Uterus (tissue), 2 donors: ENCODE measurements at regions not wholly inside any gene's neighbourhood (a gene's known extent, or its start where the extent isn't known, plus 50 kb on each side); places are given as distances from the start of the nearest gene placed in this dataset.

ENCODE experiments used
- POLR2A ChIP-seq, 2 donors: fragments of 450-650 bp; IDR thresholded peaks; one replicate each; pipeline ENCODE4 v1.6.1; 2016; ENCODE audit warnings: antibody characterized with exemption in 2 of 2, mild to moderate bottlenecking in 1 of 2, moderate library complexity in 1 of 2
- TF ChIP-seq, protein P1 (sequence below), 4 experiments: fragments of 200-600 bp in 2 of 4; fragments of 450-650 bp in 2 of 4; sonication (generic) in 2 of 4; IDR thresholded peaks; one replicate each; pipeline ENCODE4 v1.5.1; 2016 to 2019; ENCODE audit warnings: antibody characterized with exemption in 4 of 4, mild to moderate bottlenecking in 2 of 4, moderate library complexity in 1 of 4

DNA sequence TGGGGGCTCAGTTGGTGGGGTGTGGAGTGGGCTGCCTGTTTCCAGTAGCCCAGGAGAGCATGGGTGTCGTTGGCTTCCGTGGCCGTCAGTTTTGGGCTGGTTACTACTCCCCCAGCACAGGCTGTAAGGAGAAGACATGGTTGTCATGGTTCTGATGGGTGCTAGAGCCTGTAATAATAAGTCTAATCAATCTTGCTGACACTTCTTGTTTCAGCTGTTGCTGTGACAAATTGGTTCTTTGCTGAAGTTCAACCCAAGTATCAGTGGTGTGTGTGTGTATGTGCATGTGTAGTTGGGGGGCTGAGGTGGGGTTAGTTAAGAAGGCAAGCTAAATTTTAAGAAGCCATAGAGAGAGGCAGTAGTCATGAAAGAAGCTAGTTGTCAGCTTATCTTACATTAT, 61.3 kb upstream of the DBX1 start:
- TF ChIP-seq, protein P1, sequence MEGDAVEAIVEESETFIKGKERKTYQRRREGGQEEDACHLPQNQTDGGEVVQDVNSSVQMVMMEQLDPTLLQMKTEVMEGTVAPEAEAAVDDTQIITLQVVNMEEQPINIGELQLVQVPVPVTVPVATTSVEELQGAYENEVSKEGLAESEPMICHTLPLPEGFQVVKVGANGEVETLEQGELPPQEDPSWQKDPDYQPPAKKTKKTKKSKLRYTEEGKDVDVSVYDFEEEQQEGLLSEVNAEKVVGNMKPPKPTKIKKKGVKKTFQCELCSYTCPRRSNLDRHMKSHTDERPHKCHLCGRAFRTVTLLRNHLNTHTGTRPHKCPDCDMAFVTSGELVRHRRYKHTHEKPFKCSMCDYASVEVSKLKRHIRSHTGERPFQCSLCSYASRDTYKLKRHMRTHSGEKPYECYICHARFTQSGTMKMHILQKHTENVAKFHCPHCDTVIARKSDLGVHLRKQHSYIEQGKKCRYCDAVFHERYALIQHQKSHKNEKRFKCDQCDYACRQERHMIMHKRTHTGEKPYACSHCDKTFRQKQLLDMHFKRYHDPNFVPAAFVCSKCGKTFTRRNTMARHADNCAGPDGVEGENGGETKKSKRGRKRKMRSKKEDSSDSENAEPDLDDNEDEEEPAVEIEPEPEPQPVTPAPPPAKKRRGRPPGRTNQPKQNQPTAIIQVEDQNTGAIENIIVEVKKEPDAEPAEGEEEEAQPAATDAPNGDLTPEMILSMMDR (IDR thresholded peaks at IDR 0.05): no peak
- TF ChIP-seq POLR2A (IDR thresholded peaks at IDR 0.05): no peak
